ENCODE measurements at regions not wholly inside any gene's neighbourhood (a gene's known extent, or its start where the extent isn't known, plus 50 kb on each side); places are given as distances from the start of the nearest gene placed in this dataset.
A peak's percentile ranks its signal among the peaks of the same experiment; 100 is the strongest.

DNA sequence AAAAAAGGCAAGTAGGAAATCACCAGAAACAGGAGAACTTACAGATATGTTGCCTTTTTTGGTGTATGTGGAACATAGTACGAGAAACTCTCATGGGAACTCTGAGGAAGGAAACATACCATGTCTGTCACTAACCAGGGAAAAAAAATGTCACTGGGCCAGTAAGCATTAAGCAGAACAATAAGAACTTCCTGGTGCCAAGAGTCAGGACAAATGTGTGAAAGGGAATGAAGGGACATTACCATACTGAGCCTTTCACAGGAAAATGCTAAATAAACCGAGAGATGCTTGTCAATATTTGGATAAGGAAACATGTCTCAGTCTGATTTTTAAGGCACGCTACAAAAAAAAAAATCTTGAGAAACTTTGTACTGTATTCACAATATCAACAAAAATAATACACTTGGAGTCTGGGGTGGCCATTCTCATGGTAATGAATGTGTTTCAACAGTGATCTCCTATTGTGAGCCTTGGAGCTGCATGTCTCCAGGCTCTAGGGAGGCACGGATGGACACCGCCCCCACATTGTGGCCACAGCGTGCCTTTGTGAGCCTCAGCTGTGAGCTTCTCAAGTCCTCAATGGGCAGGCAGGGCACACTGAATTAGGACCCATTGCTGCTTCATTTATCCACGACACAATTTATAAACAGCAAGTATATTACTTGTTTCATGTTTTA lies 113.0 kb upstream of the ARGLU1 start:
- no peak for DNase-seq (ENCODE audit: low spot score)
- ATAC-seq = no peak

DNA sequence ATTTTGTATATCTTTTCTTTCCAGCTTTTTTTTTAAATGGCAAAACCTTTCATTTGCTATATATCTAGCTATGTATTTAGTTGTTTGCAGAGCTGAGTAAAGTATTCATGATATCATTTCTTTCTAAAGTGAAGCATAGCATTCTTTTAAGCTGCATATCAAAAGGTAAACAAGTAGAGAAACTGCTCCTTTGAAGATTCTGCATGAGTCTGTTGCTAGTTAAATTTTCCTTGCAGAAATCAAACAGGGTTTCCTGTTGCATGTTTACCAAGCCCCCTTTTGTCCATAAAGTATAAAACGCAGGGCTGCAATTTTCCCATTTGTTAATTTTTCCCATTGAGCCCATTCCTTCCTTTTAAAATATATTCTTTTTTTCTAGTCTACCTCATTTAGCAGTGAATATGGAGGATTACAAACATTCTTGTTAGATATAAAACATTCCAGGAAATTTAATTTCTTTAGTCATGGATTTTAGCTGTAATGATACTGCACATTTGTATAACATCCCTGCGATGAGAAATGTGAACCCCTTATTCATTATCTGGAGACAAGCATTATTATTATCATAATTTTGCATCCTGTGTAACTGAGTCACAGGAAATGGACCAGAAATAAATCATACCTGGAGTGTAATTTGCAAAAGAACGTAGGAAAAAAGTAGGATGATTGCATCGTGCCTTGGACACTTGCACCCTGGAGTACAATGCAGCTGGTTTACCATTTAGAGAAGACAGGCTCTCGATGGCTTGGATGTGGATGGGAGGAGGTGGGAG lies 110.9 kb upstream of the ARGLU1 start:
- ATAC-seq = no peak
- no peak for DNase-seq (ENCODE audit: low spot score)

DNA sequence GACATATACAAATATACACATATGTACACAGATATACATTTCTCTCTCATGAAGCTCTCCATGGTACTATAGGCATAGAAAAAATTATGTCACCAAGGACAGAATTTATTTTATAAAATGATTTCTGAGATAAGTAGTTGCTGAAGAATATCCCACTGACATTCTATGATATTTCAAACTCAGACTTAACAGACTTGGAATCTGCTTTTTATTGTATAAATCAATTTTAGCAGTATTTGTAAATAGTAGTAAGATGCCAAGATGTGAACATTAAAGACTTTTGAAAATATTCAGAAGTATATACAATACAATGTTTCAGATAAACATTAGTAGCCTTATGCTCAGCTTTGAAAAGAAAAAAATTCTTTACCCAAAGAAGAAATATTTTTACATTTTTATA lies 107.4 kb upstream of the ARGLU1 start:
- no peak for ATAC-seq
- no peak for DNase-seq (ENCODE audit: low spot score)

DNA sequence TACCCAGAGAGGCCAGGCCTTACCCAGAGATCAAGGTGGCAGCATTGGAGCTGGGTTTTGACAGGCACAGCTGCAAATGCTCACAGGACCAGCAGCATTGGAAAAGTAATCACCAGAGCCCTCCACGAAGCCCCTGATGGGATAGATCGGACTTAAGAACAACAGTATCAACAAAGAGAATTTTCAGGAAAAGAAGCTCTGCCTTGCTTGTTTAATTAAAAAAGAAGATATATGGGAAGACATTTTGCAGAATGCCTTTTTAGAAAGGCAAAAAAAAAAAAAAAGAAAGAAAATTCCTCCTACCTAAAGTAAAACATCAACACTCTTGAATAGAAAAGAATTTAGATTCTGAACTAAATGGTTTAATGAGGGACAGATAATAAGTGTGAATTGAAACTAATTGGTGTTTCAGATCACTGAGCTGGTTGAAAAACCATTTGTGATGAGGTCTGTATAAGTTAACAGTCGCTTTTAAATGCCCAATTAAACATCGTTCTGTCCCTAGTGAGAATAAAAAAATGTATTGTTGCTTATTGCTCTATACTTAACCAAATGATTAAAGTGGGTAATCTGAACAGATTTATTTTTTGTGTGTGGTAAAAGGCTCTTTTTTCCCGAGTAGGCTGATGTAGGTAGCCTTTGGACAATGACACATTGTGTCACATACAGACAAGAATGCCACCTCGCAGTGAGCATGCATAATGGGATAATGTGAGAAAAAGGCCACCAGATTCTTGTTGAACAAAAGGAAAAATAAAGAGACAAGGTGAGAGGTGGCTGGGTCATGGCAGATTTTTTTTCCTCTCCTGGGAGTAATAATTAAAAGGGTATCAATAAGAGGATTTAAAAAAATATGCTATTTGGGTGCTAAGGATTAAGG lies 93.0 kb upstream of the ARGLU1 start:
- DNase-seq (ENCODE audit: low spot score) = no peak
- ATAC-seq = no peak

DNA sequence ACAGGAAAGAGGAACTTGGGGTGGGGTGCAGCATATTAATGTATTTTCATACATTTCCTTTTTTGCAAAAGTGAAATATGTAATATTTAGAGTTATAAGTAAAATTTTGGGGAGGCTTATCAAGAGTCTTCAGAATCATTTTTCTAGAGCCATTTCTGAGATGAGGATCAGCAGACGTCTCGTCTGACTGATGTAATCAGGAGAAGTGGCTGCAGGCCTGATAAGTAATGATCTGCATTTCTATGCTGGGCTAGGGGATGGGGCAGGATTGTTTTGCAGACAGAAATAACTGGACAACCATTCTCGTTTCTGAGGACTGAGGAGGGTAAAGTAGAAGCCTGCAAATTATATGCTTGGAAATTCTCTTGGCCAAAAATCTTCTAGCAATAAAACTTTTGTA lies 89.2 kb upstream of the ARGLU1 start:
- ATAC-seq (no peak), DNase-seq (ENCODE audit: low spot score) (no peak)

DNA sequence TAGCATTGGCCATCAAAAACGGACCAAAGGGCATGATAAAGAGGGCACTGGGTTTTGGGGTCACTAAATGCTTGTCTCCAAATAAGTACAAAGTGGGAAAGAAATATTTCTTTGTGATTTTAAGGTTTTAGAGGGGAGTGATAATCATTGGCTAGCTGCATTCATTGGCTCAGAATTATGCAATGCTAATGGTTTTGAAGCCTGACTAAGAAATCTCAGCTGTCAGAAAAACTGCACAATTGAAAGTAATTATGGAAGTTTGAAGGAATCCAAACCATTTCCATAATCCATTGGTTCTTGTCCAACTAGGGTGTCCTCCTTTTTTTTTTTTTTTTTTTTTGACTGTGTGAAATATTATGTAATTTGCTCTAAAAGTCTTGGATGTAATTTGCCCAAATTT lies 88.2 kb upstream of the ARGLU1 start:
- ATAC-seq = no peak
- DNase-seq (ENCODE audit: low spot score) = no peak

DNA sequence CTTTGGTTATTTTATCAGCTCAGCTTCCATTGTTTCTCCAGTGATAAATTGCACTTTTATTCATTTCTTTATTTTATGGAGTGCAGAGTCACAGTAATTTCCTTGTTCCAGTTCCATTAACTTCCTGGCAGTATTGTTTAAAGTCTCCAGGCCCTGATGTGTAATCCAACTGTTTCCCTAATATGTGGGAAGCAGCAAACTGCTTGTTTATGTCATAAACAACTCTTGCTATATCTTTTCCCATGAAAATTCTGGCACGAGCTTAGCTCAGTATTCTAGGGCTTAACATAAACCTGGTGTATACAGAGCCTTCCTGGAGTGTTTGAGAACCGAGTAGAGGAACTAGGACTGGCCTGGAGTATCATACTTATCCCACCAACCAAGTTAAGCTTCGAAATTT lies 83.5 kb upstream of the ARGLU1 start:
- ATAC-seq = peak; percentile 19
- DNase-seq (ENCODE audit: low spot score) = no peak

DNA sequence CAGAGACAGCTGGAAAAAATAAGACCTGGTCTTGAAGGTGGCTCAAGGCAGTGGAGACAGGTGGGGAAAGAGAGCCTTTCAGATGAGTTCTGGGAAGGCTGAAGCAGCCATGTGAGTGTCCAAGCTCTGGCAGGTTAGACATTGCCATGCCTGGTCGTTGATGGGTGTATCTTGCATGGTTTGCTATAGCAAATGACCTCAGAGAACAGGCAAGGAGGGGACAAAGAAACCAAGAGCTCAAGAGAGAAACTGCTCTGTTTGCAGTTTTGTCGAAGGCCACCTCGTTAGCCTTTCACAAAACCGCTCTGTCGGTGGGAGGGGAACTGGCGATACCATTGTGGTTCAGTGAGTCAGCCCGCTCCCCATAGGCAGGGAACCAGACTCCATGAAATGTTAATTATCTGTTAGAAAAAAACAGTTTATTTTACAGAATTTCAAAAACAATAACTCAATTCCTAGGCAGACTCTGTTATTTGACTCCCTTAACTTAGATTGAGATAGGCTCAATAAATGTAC lies 82.8 kb upstream of the ARGLU1 start:
- ATAC-seq = no peak
- DNase-seq (ENCODE audit: low spot score) = no peak

DNA sequence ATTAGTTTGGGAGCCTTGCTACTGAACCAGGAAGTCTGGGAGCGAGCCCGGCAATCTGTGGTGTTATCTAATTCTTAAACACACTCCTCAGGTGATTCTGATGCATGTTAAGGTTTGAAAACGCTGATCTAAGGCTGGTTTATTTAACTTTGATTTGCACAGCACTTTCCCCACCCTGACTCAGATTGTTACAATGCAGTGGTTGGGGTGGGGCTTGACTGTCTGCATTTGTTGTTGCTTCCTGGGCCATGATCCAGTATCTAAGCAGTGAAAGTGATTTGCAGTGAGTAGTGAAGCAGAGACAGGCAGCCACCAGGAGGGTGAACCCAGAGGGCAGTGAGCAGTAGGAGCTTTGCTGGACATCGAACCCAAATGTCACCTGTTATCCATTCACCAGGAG lies 81.6 kb upstream of the ARGLU1 start:
- ATAC-seq = no peak

DNA sequence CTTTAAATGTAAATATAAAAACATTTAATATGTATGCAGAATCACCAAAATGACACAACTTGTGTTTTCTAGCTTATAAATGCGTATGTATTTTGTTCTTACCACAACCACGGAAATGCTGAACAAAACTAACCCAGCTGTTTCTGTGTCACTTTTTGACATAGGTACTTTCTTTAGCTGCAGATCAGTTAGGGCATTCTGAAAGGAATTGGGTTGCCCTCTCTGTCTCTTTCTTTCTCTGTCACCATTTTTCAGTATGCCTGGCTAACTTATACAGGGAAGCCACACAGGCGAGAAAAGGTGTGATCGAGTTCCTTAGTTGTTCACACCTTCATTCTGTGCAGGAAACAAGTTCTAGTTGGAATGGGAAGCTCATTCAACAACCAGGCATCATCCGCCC lies 72.6 kb upstream of the ARGLU1 start:
- ATAC-seq = no peak
- no peak for DNase-seq (ENCODE audit: low spot score)

More for the DNA sequence above, 81.6 kb upstream of the ARGLU1 start:
- no peak for DNase-seq (ENCODE audit: low spot score)

DNA sequence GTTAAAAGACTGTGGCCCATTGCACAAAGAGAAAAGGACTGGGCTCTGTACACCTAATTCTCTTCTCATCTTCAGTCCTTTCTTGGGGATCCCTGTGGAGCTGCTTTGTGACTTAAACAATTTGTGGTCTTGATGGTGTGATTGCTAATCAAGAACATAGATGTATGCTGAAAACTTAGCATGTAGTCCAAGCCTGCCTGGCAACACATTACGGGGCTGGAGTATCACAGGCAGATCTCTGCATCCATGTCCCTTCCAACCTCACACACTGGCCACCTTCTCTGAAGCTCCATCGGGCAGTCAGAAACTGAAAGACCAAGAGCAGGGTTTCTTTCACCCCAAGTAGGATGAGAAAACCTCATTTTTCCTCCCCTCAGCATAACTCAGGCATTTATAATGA lies 69.6 kb upstream of the ARGLU1 start:
- ATAC-seq = no peak
- no peak for DNase-seq (ENCODE audit: low spot score)

DNA sequence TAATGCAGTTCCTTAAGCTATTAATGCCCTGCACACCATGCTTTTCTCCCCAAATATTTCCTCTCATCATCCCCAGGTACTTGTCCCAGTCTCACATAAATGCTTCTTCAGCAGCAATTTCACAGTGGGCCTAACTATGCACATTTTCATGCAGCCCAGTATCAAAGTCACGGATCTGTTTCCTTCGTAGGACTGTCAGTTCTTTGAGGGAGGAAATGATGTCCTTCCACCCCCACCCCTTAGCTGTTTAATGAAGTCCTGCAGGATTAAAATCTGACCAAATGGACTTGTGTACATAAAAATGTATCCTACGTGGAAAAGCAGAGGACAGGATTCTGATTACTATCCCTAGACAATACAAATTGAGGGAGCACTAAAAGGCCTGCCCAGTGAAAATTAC lies 68.6 kb upstream of the ARGLU1 start:
- ATAC-seq (no peak), DNase-seq (ENCODE audit: low spot score) (no peak)

DNA sequence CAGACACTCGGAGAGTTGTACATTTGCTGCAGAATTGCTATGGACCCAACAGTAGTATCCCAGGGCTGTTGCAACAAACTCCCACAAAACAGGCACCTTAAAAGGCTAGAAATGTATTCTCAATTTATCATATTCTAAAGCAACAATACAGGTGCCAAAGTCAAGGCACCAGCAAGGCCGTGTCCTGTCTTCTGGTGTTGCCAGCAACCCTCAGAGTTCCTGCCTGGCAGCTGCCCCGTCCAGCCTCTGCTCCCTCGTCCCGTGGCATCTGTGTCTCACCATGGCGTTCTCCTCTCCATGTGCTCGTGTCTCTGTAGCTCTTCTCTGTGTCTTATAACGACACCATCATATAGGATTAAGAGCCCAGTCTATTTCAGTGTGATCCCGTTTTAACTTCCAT lies 67.7 kb upstream of the ARGLU1 start:
- no peak for DNase-seq (ENCODE audit: low spot score)
- ATAC-seq = no peak

DNA sequence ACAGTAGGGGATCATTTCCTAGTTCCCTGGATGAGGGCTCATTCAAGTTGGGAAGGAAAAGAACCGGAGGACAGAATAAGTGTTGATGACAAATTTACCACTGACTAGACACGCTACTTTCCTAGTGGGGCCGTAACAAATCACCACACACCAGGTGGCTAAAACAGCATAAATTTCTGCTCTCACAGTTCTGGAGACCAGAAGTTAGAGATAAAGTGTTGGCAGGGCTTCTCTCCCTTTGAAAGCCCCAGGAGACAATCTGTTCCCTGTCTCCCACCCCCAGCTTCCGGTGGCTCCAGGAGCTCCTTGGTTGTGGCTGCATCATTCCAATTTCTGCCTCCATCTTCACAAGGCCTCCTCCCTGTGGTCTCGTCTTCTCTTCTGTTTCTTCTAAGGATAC lies 65.4 kb upstream of the ARGLU1 start:
- DNase-seq (ENCODE audit: low spot score) (no peak), ATAC-seq (no peak)

DNA sequence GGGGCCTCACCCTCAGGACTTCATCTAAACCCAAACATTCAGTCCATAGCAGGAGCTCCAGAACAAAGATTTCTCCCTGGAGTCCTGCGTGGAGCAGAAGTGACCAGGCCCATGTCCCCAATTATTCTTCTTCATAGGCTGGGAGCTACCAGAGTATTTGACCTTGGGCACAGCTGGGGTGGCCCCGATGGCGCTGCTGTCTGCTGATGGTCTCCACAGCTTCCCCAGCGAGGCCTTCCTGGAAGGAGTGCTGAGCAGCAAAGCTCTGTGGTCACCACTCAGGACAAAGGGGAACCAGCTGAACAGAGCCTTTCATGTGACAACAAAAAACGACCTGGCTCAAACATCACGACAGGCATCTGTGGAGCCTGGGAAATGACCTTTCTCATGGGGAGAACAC lies 62.7 kb upstream of the ARGLU1 start:
- DNase-seq (ENCODE audit: low spot score) = no peak
- no peak for ATAC-seq

DNA sequence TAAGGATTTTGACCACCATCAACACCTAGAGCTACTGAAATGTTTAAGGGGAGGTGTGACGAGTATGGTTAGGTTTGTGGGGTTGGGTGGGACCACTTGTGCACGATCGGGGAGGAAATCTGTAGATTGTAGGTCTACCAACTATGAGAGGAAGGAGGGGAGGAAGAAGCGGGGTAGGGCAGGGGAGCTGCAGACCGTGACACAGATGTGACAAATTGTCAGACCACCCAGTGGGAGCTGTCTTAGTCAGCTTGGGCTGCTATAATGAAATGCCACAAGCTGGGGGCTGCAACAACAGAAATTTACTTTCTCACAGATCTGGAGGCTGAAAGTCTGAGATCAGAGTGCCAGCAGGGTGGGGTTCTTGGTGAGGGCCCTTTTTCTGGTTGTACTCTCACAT lies 62.2 kb upstream of the ARGLU1 start:
- no peak for ATAC-seq
- no peak for DNase-seq (ENCODE audit: low spot score)

DNA sequence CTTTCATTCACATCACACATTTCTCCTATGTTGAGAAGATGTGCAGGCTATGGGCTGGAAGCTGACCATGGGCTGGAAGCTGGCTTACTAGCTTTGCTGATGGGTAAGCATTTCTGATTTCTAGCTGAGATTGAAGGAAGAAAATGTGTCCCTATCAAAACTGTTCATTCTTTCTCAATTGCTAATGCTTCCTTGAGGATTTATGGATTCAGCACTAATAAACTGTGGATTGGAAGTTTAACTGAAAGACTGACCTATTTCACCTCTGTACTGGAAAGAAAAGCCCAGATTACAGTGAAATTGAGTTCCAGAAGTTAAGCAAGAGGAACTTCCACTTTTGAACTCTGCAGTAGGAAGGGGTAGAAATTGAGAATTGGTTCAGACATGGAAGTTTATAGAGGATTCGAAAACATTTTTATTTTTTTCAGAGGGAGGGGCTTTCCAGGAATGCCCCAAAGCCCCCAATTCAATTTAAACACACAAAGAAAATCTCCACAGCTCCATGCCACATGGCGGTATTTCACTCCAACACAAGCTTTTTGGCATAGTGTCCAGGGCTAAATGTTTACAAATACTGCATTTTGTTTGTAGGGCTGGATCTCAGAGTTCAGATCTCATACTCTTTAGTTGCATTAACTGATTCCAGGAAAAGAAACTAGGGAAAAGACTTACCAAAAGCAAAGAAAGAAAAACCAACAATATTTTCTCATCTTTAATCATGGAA lies 61.2 kb upstream of the ARGLU1 start:
- DNase-seq (ENCODE audit: low spot score) = no peak
- peak; percentile 83 for ATAC-seq

DNA sequence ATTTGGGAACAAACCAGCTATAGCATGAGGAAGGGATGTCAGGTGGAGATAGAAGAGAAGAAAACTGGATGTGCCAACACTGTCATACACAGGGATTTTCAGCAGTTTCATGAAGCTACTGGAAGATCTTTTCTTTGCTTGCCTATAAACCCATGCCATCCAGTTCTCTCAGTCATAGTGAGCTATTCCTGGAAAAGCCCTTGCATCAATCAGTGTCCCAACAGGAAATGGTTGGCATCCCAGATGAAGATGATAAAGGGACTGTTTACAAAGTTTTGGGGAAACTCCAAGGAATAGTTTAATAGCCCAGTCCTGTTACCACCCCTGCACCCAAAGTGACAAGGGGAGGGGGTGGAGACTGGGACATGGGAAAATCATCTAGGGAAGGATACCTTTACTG lies 58.5 kb upstream of the ARGLU1 start:
- ATAC-seq (no peak), DNase-seq (ENCODE audit: low spot score) (no peak)

DNA sequence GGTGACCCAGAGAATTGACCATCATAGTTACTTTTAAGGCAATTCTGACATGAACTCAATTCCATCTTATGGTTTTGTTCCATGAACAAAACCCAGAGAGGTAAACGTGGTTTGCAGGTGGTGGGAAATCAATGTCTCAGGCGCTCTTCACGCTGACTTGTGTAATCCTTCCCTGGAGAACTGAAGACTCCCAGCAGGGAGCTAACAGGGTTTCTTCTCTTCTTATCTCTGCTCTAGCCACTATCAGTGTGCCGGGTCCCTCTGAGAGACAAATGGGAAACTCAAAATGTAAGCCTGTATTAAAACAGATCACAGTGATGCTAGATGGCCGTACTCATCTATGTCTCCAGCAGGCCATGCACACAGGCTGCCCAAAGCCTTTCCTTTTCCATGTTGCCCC lies 57.6 kb upstream of the ARGLU1 start:
- DNase-seq (ENCODE audit: low spot score) = no peak
- ATAC-seq = no peak

DNA sequence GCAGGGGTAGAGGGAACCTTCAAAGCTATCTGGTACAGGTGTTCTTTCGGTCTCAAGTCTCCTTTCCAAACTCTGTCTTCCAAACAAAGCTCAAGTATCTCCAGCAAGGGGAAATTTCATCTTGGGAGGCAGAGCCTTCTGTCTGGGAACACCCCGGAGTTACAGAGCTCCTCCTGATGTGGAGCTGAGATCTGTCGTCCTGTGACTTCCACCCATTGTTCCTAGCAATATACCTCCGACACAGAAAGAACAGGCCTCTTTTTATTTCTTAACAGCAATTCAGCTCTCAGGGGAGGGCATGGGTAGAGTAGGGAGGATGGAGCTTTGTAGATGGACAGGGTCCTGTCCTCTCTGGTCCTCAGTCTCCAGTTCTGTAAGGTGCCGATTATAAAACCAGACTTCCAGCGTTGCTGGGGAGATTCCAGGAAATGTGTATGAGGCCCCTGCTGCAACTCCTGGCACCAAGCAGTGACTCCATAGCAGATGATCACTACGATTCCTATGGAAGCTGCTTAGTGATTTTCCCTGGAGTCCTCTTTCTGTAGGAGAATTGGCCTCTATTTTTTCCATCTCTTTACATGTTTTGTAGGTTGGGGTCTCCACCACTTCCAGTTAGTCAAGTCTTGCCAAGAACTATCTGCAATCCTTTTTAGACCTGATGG lies 56.0 kb upstream of the ARGLU1 start:
- peak; percentile 21 for ATAC-seq
- DNase-seq (ENCODE audit: low spot score) = no peak

Measured in left lobe of liver (tissue), 2 donors.